PC-3 (cell line): ENCODE measurements at regions not wholly inside any gene's neighbourhood (a gene's known extent, or its start where the extent isn't known, plus 50 kb on each side); places are given as distances from the start of the nearest gene placed in this dataset.

Experiments
- ATAC-seq: fragments of 200-7000 bp; cut with Tn5 transposase; 2 replicates; pipeline ENCODE4 v1.9.1; 2020; ENCODE audit warnings: mild to moderate bottlenecking, moderate library complexity
- BruUV-seq: library from RNA; stranded (reverse); fragments of 400-500 nt; replicated peaks from 2 replicates; lab custom pipeline; 2021; lab: Mats Ljungman, UMichigan
- CTCF ChIA-PET: fragments of 300-600 bp; sonication (Branson Sonifier 250); formaldehyde crosslinking; loops from one replicate; lab custom pipeline; 2022; ENCODE audit warnings: antibody characterized with exemption; lab: Charles Lee
- POLR2A ChIA-PET: fragments of 300-600 bp; sonication (Branson Sonifier 250); formaldehyde crosslinking; loops from one replicate; lab custom pipeline; 2022; ENCODE audit warnings: antibody characterized with exemption; ENCODE audit not compliant: unreplicated experiment; lab: Charles Lee
- DNase-seq: peaks from one replicate; pipeline ENCODE4 v3.0.0-alpha.2; 2015
- H2AFZ ChIP-seq: fragments of 300-600 bp; sonication (generic); 2 replicates; pipeline ENCODE4 v1.6.0; 2016; ENCODE audit warnings: antibody characterized with exemption, low read length
- H3F3A ChIP-seq: fragments of 300-600 bp; sonication (generic); one replicate; pipeline ENCODE4 v1.6.0; 2017; ENCODE audit warnings: antibody characterized with exemption, low read length, control low read depth, mild to moderate bottlenecking; ENCODE audit not compliant: unreplicated experiment
- H3K27ac ChIP-seq: fragments of 300-600 bp; sonication (generic); 2 replicates; pipeline ENCODE4 v1.5.1; 2016; ENCODE audit warnings: mild to moderate bottlenecking, low read length
- H3K27me3 ChIP-seq: fragments of 300-600 bp; sonication (generic); 2 replicates; pipeline ENCODE4 v1.6.1; 2016; ENCODE audit warnings: low read length, mixed read lengths
- H3K36me3 ChIP-seq: fragments of 300-600 bp; sonication (generic); 2 replicates; pipeline ENCODE4 v1.6.1; 2016; ENCODE audit warnings: low read depth, mixed run types, low read length, mixed read lengths
- H3K4me1 ChIP-seq: fragments of 300-600 bp; sonication (generic); 2 replicates; pipeline ENCODE4 v1.5.1; 2016; ENCODE audit warnings: low read length; ENCODE audit not compliant: insufficient read depth
- H3K4me2 ChIP-seq: fragments of 300-600 bp; sonication (generic); 2 replicates; pipeline ENCODE4 v1.6.0; 2016; ENCODE audit warnings: low read length
- H3K4me3 ChIP-seq: fragments of 300-600 bp; sonication (generic); 2 replicates; pipeline ENCODE4 v1.5.1; 2016; ENCODE audit warnings: mild to moderate bottlenecking, low read length, mixed read lengths
- H3K79me2 ChIP-seq: fragments of 300-600 bp; sonication (generic); 2 replicates; pipeline ENCODE4 v1.6.1; 2017; ENCODE audit warnings: low read length, mixed read lengths
- H3K9ac ChIP-seq: fragments of 300-600 bp; sonication (generic); 2 replicates; pipeline ENCODE4 v1.6.0; 2016; ENCODE audit warnings: mild to moderate bottlenecking, low read length
- H3K9me2 ChIP-seq: fragments of 300-600 bp; sonication (generic); replicated peaks from 2 replicates; pipeline ENCODE4 v1.6.1; 2016; ENCODE audit warnings: mixed run types, low read length, mixed read lengths
- H3K9me3 ChIP-seq: fragments of 300-600 bp; sonication (generic); 2 replicates; pipeline ENCODE4 v1.6.1; 2016; ENCODE audit warnings: low read length, mixed read lengths
- H4K20me1 ChIP-seq: fragments of 300-600 bp; sonication (generic); 2 replicates; pipeline ENCODE4 v1.6.1; 2016; ENCODE audit warnings: low read length, mixed read lengths
- CTCF ChIP-seq: fragments of 300-600 bp; sonication (generic); conservative IDR thresholded peaks from 2 replicates; pipeline ENCODE4 v1.5.1; 2017; ENCODE audit warnings: antibody characterized with exemption, low read depth, mild to moderate bottlenecking, low read length
- EZH2 ChIP-seq: fragments of 300-600 bp; sonication (generic); IDR thresholded peaks from one replicate; pipeline ENCODE4 v1.6.1; 2017; ENCODE audit warnings: antibody characterized with exemption, mild to moderate bottlenecking, low read length; ENCODE audit not compliant: unreplicated experiment
- EZH2phosphoT487 ChIP-seq: fragments of 300-600 bp; sonication (generic); IDR thresholded peaks from 2 replicates; pipeline ENCODE4 v1.6.1; 2018; ENCODE audit warnings: mild to moderate bottlenecking, antibody characterized with exemption, low read length, borderline replicate concordance
- intact Hi-C: fragments of 100-400 bp; cut with micrococcal nuclease; formaldehyde crosslinking; loops from 2 replicates; pipeline ENCODE4 v1.9.0; 2023

- H3K9me2 ChIP-seq, result no peaks in the 10 kb centered on the region
- POLR2A ChIA-PET, result no interaction called here
- no peak overlapping the region for H3K27ac ChIP-seq
- no peaks in the 10 kb centered on the region for H3K4me1 ChIP-seq
- no peaks in the 10 kb centered on the region for H3K79me2 ChIP-seq
- H3F3A ChIP-seq, result no peaks in the 10 kb centered on the region
- DNase-seq (no peak), ATAC-seq (peak; percentile 20; the same call in 1 of the 2 replicates)
- no peak overlapping the region for H3K4me3 ChIP-seq
- intact Hi-C loops, result no loop called here
- CTCF ChIA-PET, result no interaction called here
- no peak overlapping the region for H2AFZ ChIP-seq
- TF ChIP-seq CTCF (no peak), EZH2phosphoT487 (no peak), EZH2 (no peak)
- H4K20me1 ChIP-seq, result no peaks in the 10 kb centered on the region
- H3K36me3 ChIP-seq, result no peaks in the 10 kb centered on the region
- H3K9ac ChIP-seq, result no peak overlapping the region
- no TSS peak for BruUV-seq
- H3K27me3 ChIP-seq, result no peaks in the 10 kb centered on the region
- no peak overlapping the region for H3K4me2 ChIP-seq
- no peaks in the 10 kb centered on the region for H3K9me3 ChIP-seq
Observed at GRCh38 chr3:144272680-144273079, 301.1 kb downstream of the DIPK2A start.

- ATAC-seq (peak; percentile 45; the same call in 1 of the 2 replicates), DNase-seq (no peak)
- H3F3A ChIP-seq, result no peaks in the 10 kb centered on the region
- no peaks in the 10 kb centered on the region for H3K27me3 ChIP-seq
- no peaks in the 10 kb centered on the region for H3K79me2 ChIP-seq
- no peak overlapping the region for H3K4me3 ChIP-seq
- no peaks in the 10 kb centered on the region for H3K4me1 ChIP-seq
- H3K9me2 ChIP-seq, result no peaks in the 10 kb centered on the region
- H4K20me1 ChIP-seq, result no peaks in the 10 kb centered on the region
- intact Hi-C loops, result no loop called here
- no peak for TF ChIP-seq EZH2
- TF ChIP-seq EZH2phosphoT487, result no peak
- no peak for TF ChIP-seq CTCF
- no peak overlapping the region for H3K27ac ChIP-seq
- H3K36me3 ChIP-seq, result no peaks in the 10 kb centered on the region
- no peak overlapping the region for H2AFZ ChIP-seq
- no peaks in the 10 kb centered on the region for H3K9me3 ChIP-seq
- no peak overlapping the region for H3K9ac ChIP-seq
- ChIA-PET POLR2A (no interaction called here), CTCF (no interaction called here)
- H3K4me2 ChIP-seq, result no peak overlapping the region
- BruUV-seq, result no TSS peak
Observed at GRCh38 chr3:144273601-144274000, 302.0 kb downstream of the DIPK2A start.

DNA sequence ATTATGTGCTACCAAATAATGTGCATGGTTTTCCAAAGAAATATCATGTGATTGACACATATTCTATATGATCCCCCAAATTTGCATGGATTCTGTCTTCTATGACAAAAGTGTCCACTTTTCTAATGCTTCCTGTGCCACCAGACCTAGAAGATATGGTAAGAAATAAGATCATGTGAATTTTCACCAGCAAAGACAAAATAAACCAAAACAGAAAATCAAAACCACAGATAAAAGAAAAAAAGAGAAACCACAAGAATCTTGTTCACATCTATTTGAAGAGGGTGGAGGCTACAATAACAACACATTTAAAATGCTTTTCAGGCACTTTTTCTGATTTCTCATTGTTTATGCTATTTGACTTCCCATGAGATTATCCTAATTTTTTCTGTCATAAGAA is 303.4 kb downstream of the DIPK2A start:
- DNase-seq (no peak), ATAC-seq (no peak)
- no peaks in the 10 kb centered on the region for H4K20me1 ChIP-seq
- H3F3A ChIP-seq, result no peaks in the 10 kb centered on the region
- no peak overlapping the region for H3K4me3 ChIP-seq
- no peak overlapping the region for H2AFZ ChIP-seq
- H3K27me3 ChIP-seq, result no peaks in the 10 kb centered on the region
- intact Hi-C loops, result no loop called here
- CTCF ChIA-PET, result no interaction called here
- no peak overlapping the region for H3K27ac ChIP-seq
- no peaks in the 10 kb centered on the region for H3K4me1 ChIP-seq
- no peaks in the 10 kb centered on the region for H3K9me2 ChIP-seq
- POLR2A ChIA-PET, result no interaction called here
- no peaks in the 10 kb centered on the region for H3K79me2 ChIP-seq
- no peak overlapping the region for H3K4me2 ChIP-seq
- no peak for TF ChIP-seq EZH2phosphoT487
- TF ChIP-seq EZH2, result no peak
- no peak for TF ChIP-seq CTCF
- H3K9me3 ChIP-seq, result no peaks in the 10 kb centered on the region
- H3K36me3 ChIP-seq, result no peaks in the 10 kb centered on the region
- BruUV-seq, result no TSS peak
- no peak overlapping the region for H3K9ac ChIP-seq
